A549 (cell line): ENCODE measurements at regions not wholly inside any gene's neighbourhood (a gene's known extent, or its start where the extent isn't known, plus 50 kb on each side); places are given as distances from the start of the nearest gene placed in this dataset.

Experiments
- ATAC-seq, 2 experiments: fragments of 200-7000 bp in 1 of 2; fragments of >200 bp in 1 of 2; cut with Nextera tagmentation in 1 of 2; cut with Tn5 transposase in 1 of 2; 3 replicates each; pipeline versions ENCODE4 v1.8.0 to v1.9.1; 2018 to 2020; ENCODE audit warnings: mild to moderate bottlenecking in 1 of 2, moderate library complexity in 1 of 2
- CTCF ChIA-PET: fragments of 300-600 bp; sonication (Branson Sonifier 250); formaldehyde crosslinking; extraction: SDS; loops from one replicate; lab custom pipeline; 2021; ENCODE audit warnings: antibody characterized with exemption, inconsistent platforms; lab: Yijun Ruan, JAX
- POLR2A ChIA-PET: fragments of 350-600 bp; formaldehyde crosslinking; extraction: SDS; loops from one replicate; lab custom pipeline; 2021; ENCODE audit warnings: antibody characterized with exemption, inconsistent platforms; lab: Yijun Ruan, JAX
- DNase-seq, 2 experiments: peaks; one replicate each; pipeline versions ENCODE4 v3.0.0 to v3.0.0-alpha.2; 2011 to 2016; ENCODE audit warnings: low read depth in 1 of 2, low spot score in 1 of 2
- FAIRE-seq: peaks from 2 replicates; lab custom pipeline; 2011; peaks lifted over from hg19 to GRCh38; lab: Jason Lieb, UNC
- H3K27ac ChIP-seq, 2 experiments: fragments of >200 bp; sonication (Bioruptor Twin); formaldehyde crosslinking; 3 replicates each; pipeline ENCODE4 v1.5.1; 2016 to 2017
- H3K4me1 ChIP-seq: fragments of >200 bp; sonication (Bioruptor Twin); formaldehyde crosslinking; 3 replicates; pipeline ENCODE4 v1.6.1; 2016
- H3K4me2 ChIP-seq: fragments of >200 bp; sonication (Bioruptor Twin); formaldehyde crosslinking; 3 replicates; pipeline ENCODE4 v1.6.1; 2016
- H3K4me3 ChIP-seq: fragments of >200 bp; sonication (Bioruptor Twin); formaldehyde crosslinking; 3 replicates; pipeline ENCODE4 v1.5.1; 2016
- H3K9me3 ChIP-seq: fragments of >200 bp; sonication (Bioruptor Twin); formaldehyde crosslinking; 3 replicates; pipeline ENCODE4 v1.6.1; 2016
- ATOH8 ChIP-seq: fragments of 250-450 bp; sonication (Bioruptor Pico); IDR thresholded peaks from 2 replicates; pipeline ENCODE4 v1.5.0; 2020; ENCODE audit warnings: low read depth, mild to moderate bottlenecking, moderate library complexity
- BCL3 ChIP-seq: fragments of >200 bp; sonication (Bioruptor Twin); formaldehyde crosslinking; IDR thresholded peaks from 3 replicates; pipeline ENCODE4 v1.6.1; 2016
- CBX8 ChIP-seq: fragments of 200-600 bp; sonication (generic); IDR thresholded peaks from 2 replicates; pipeline ENCODE4 v1.6.1; 2016
- CHD2 ChIP-seq: fragments of 150-350 bp; IDR thresholded peaks from 2 replicates; pipeline ENCODE4 v1.6.1; 2014; ENCODE audit warnings: low read length; ENCODE audit not compliant: partially characterized antibody
- CTCF ChIP-seq: fragments of >200 bp; sonication (Bioruptor Twin); formaldehyde crosslinking; IDR thresholded peaks from 3 replicates; pipeline ENCODE4 v1.5.1; 2016
- EHMT2 ChIP-seq: fragments of 200-600 bp; sonication (generic); IDR thresholded peaks from 2 replicates; pipeline ENCODE4 v1.6.1; 2016; ENCODE audit warnings: antibody characterized with exemption, low read depth, mild to moderate bottlenecking, moderate library complexity
- ELK1 ChIP-seq: fragments of 150-350 bp; IDR thresholded peaks from 2 replicates; pipeline ENCODE4 v1.6.1; 2014; ENCODE audit warnings: low read depth, mild to moderate bottlenecking, low read length
- EP300 ChIP-seq, 2 experiments: fragments of >200 bp; sonication (Bioruptor Twin); formaldehyde crosslinking; IDR thresholded peaks; 2 replicates in 1 of 2; 3 replicates in 1 of 2; pipeline ENCODE4 v1.6.1; 2016 to 2017
- FOSB ChIP-seq: fragments of 250-450 bp; sonication (Bioruptor Pico); IDR thresholded peaks from 2 replicates; pipeline ENCODE4 v1.5.0; 2020; ENCODE audit warnings: mild to moderate bottlenecking, moderate library complexity
- HDAC2 ChIP-seq: fragments of 200-600 bp; sonication (generic); IDR thresholded peaks from 2 replicates; pipeline ENCODE4 v1.6.1; 2016
- HMGXB4 ChIP-seq: fragments of 250-450 bp; sonication (Bioruptor Pico); IDR thresholded peaks from 2 replicates; pipeline ENCODE4 v1.5.0; 2021; ENCODE audit warnings: mild to moderate bottlenecking, moderate library complexity, borderline replicate concordance
- MAFK ChIP-seq: fragments of 450-650 bp; IDR thresholded peaks from 2 replicates; pipeline ENCODE4 v1.6.1; 2014; ENCODE audit not compliant: partially characterized antibody
- MAX ChIP-seq: IDR thresholded peaks from 2 replicates; pipeline ENCODE4 v1.6.1; 2012
- MAZ ChIP-seq: fragments of 150-350 bp; IDR thresholded peaks from 2 replicates; pipeline ENCODE4 v1.6.1; 2014; ENCODE audit warnings: antibody characterized with exemption, low read depth, low read length, borderline replicate concordance
- NPAS2 ChIP-seq: fragments of 250-450 bp; sonication (Bioruptor Pico); IDR thresholded peaks from 2 replicates; pipeline ENCODE4 v1.8.0; 2022; ENCODE audit warnings: mild to moderate bottlenecking, moderate library complexity, borderline replicate concordance
- NR3C1 ChIP-seq: fragments of >200 bp; sonication (Bioruptor Twin); formaldehyde crosslinking; IDR thresholded peaks from 3 replicates; pipeline ENCODE4 v1.6.1; 2017
- PBX3 ChIP-seq: IDR thresholded peaks from 2 replicates; pipeline ENCODE4 v1.6.1; 2012
- POLR2AphosphoS2 ChIP-seq: conservative IDR thresholded peaks from 2 replicates; pipeline ENCODE4 v1.6.1; 2012; ENCODE audit warnings: low read length, improper control_type of control experiment, inconsistent platforms
- REST ChIP-seq: fragments of 200-600 bp; sonication (generic); IDR thresholded peaks from 2 replicates; pipeline ENCODE4 v1.6.1; 2016; ENCODE audit warnings: antibody characterized with exemption, mild to moderate bottlenecking, moderate library complexity
- SREBF2 ChIP-seq: fragments of 450-650 bp; IDR thresholded peaks from 2 replicates; pipeline ENCODE4 v1.6.1; 2014; ENCODE audit warnings: mild to moderate bottlenecking, moderate library complexity
- TP53 ChIP-seq: fragments of 250-450 bp; sonication (Bioruptor Pico); IDR thresholded peaks from 2 replicates; pipeline ENCODE4 v1.5.0; 2021; ENCODE audit warnings: mild to moderate bottlenecking, moderate library complexity
- ZFP36 ChIP-seq: fragments of 450-650 bp; IDR thresholded peaks from 2 replicates; pipeline ENCODE4 v1.6.1; 2014; ENCODE audit warnings: borderline replicate concordance; ENCODE audit not compliant: partially characterized antibody
- ZNF302 ChIP-seq: fragments of 250-450 bp; sonication (Bioruptor Pico); IDR thresholded peaks from 2 replicates; pipeline ENCODE4 v1.9.0; 2021; ENCODE audit warnings: inconsistent platforms, mild to moderate bottlenecking, moderate library complexity
- ZSCAN20 ChIP-seq: fragments of 250-450 bp; sonication (Bioruptor Pico); IDR thresholded peaks from 2 replicates; pipeline ENCODE4 v1.8.0; 2022; ENCODE audit warnings: mild to moderate bottlenecking, moderate library complexity
- WGBS: methylation state at CpG from one replicate; pipeline ENCODE4 v1.1.6; 2017; ENCODE audit errors: missing lambda C conversion rate; 5-methylcytosine and 5-hydroxymethylcytosine counted together

GRCh38 chr14:98840091-98840490, 431.9 kb downstream of the BCL11B start:
- POLR2A ChIA-PET: no interaction called here
- H3K9me3 ChIP-seq: peaks cover 8% of the 10 kb centered on the region; the same call in 1 of the 3 replicates
- H3K4me3 ChIP-seq: no peak overlapping the region
- no peak for FAIRE-seq
- ATAC-seq: no peak
- no peak overlapping the region for H3K4me2 ChIP-seq
- CTCF ChIA-PET: no interaction called here
- no peak for DNase-seq
- no peak for TF ChIP-seq MAFK
- TF ChIP-seq NPAS2: no peak
- TF ChIP-seq CTCF: no peak
- TF ChIP-seq CBX8: no peak
- no peak for TF ChIP-seq CHD2
- no peak for TF ChIP-seq PBX3
- TF ChIP-seq ZNF302 (CRISPR knock-in tag): no peak
- no peak for TF ChIP-seq EHMT2
- no peak for TF ChIP-seq ELK1
- no peak for TF ChIP-seq NR3C1
- no peak for TF ChIP-seq POLR2AphosphoS2
- TF ChIP-seq MAX: no peak
- no peak for TF ChIP-seq BCL3
- no peak for TF ChIP-seq MAZ
- TF ChIP-seq ZSCAN20 (CRISPR knock-in tag): no peak
- WGBS: 6% methylated on average over 4 of the region's 4 CpGs
- H3K27ac ChIP-seq: no peak overlapping the region
- H3K4me1 ChIP-seq: no peaks in the 10 kb centered on the region

- Histone ChIP-seq H3K4me2 (no peak overlapping the region), H3K27ac (no peak overlapping the region), H3K4me3 (no peak overlapping the region), H3K9me3 (peaks cover 8% of the 10 kb centered on the region; the same call in 1 of the 3 replicates), H3K4me1 (no peaks in the 10 kb centered on the region)
- POLR2A ChIA-PET: no interaction called here
- WGBS: 17% methylated on average over 6 of the region's 6 CpGs
- CTCF ChIA-PET: no interaction called here
- ATAC-seq (no peak), FAIRE-seq (no peak), DNase-seq (no peak)
- TF ChIP-seq HDAC2: no peak
- no peak for TF ChIP-seq SREBF2
- no peak for TF ChIP-seq HMGXB4 (CRISPR knock-in tag)
- TF ChIP-seq TP53: no peak
- TF ChIP-seq MAFK: no peak
- no peak for TF ChIP-seq ATOH8 (CRISPR knock-in tag)
- no peak for TF ChIP-seq ELK1
- no peak for TF ChIP-seq MAX
- TF ChIP-seq ZFP36: no peak
- TF ChIP-seq EP300 (IDR thresholded peaks at IDR 0.05): no peak
- TF ChIP-seq FOSB: no peak
- TF ChIP-seq REST: no peak
Measured at GRCh38 chr14:98840511-98840910, 431.5 kb downstream of the BCL11B start.
